H1 (cell line): ENCODE measurements at regions not wholly inside any gene's neighbourhood (a gene's known extent, or its start where the extent isn't known, plus 50 kb on each side); places are given as distances from the start of the nearest gene placed in this dataset.
A peak's percentile ranks its signal among the peaks of the same experiment; 100 is the strongest.

Source experiments
- ASH2L ChIP-seq: fragments of 200-600, 300-600 bp; sonication (generic); IDR thresholded peaks from one replicate; pipeline ENCODE4 v1.7.1; 2017; ENCODE audit warnings: low read length
- CBX8 ChIP-seq: fragments of 300-800, 300-1000 bp; sonication (generic); IDR thresholded peaks from 2 replicates; pipeline ENCODE4 v1.7.1; 2016; ENCODE audit warnings: low read depth, low read length, borderline replicate concordance
- CHD1 ChIP-seq: IDR thresholded peaks from 2 replicates; pipeline ENCODE4 v1.6.1; 2012; ENCODE audit warnings: low read depth, low read length, improper control_type of control experiment
- CTCF ChIP-seq, 3 experiments: IDR thresholded peaks; 1 replicate in 2 of 3; 2 replicates in 1 of 3; pipeline versions ENCODE4 v1.5.1 to v1.6.1; 2011; ENCODE audit warnings: low read length in 3 of 3, mild to moderate bottlenecking in 3 of 3, inconsistent platforms in 2 of 3, low read depth in 1 of 3, moderate library complexity in 1 of 3; ENCODE audit not compliant: insufficient read depth in 1 of 3; ENCODE audit errors: control extremely low read depth in 1 of 3
- EP300 ChIP-seq, 2 experiments: IDR thresholded peaks; 1 replicate in 1 of 2; 2 replicates in 1 of 2; pipeline ENCODE4 v1.6.1; 2011 to 2012; ENCODE audit warnings: low read depth in 2 of 2, low read length in 2 of 2, mild to moderate bottlenecking in 2 of 2, borderline replicate concordance in 1 of 2, inconsistent platforms in 1 of 2, moderate library complexity in 1 of 2
- EZH2 ChIP-seq: fragments of 200-600 bp; sonication (generic); IDR thresholded peaks from 2 replicates; pipeline ENCODE4 v1.7.1; 2012; ENCODE audit warnings: low read depth, mild to moderate bottlenecking, moderate library complexity, low read length, inconsistent platforms; ENCODE audit not compliant: severe bottlenecking
- KDM1A ChIP-seq: fragments of 200-600, 300-600 bp; sonication (generic); IDR thresholded peaks from 2 replicates; pipeline ENCODE4 v1.7.1; 2016; ENCODE audit warnings: mild to moderate bottlenecking, low read length, borderline replicate concordance
- MAX ChIP-seq: IDR thresholded peaks from 2 replicates; pipeline ENCODE4 v1.6.1; 2012; ENCODE audit warnings: inconsistent platforms
- POLR2A ChIP-seq, 2 experiments: IDR thresholded peaks; 1 replicate in 1 of 2; 2 replicates in 1 of 2; pipeline ENCODE4 v1.6.1; 2011; ENCODE audit warnings: low read depth in 2 of 2, low read length in 2 of 2, mild to moderate bottlenecking in 2 of 2; ENCODE audit errors: control extremely low read depth in 1 of 2
- POLR2AphosphoS5 ChIP-seq: IDR thresholded peaks from 2 replicates; pipeline ENCODE4 v1.6.1; 2011; ENCODE audit warnings: low read depth, low read length
- RAD21 ChIP-seq, 2 experiments: IDR thresholded peaks in 1 of 2; conservative IDR thresholded peaks in 1 of 2; 2 replicates each; pipeline ENCODE4 v1.6.1; 2011; ENCODE audit warnings: low read depth in 2 of 2, low read length in 2 of 2, improper control_type of control experiment in 1 of 2, inconsistent platforms in 1 of 2, mild to moderate bottlenecking in 1 of 2, moderate library complexity in 1 of 2
- RXRA ChIP-seq: IDR thresholded peaks from 2 replicates; pipeline ENCODE4 v1.6.1; 2011; ENCODE audit warnings: low read depth, mild to moderate bottlenecking, low read length, moderate library complexity; ENCODE audit not compliant: insufficient read depth
- SAP30 ChIP-seq: fragments of 300-600 bp; sonication (generic); IDR thresholded peaks from 2 replicates; pipeline ENCODE4 v1.7.1; 2012; ENCODE audit warnings: low read length, moderate library complexity, mild to moderate bottlenecking, inconsistent platforms; ENCODE audit not compliant: insufficient read depth, insufficient replicate concordance

- TF ChIP-seq MAX = no peak
- no peak for TF ChIP-seq POLR2AphosphoS5
- no peak for TF ChIP-seq EZH2
- TF ChIP-seq ASH2L = no peak
- no peak for TF ChIP-seq POLR2A (IDR thresholded peaks at IDR 0.05; ENCODE audit: control extremely low read depth in 1 of 2, low read depth in 2 of 2, low read length in 2 of 2)
- TF ChIP-seq CTCF (IDR thresholded peaks at IDR 0.05; ENCODE audit: control extremely low read depth in 1 of 3, insufficient read depth in 1 of 3, low read depth in 1 of 3, low read length in 3 of 3) = no peak
- no peak for TF ChIP-seq RXRA
- no peak for TF ChIP-seq EP300 (IDR thresholded peaks at IDR 0.05; ENCODE audit: borderline replicate concordance in 1 of 2, low read depth in 2 of 2, low read length in 2 of 2)
- TF ChIP-seq CBX8 = no peak
- peak; percentile 66; the same call in 1 of the 2 replicates for TF ChIP-seq KDM1A
- TF ChIP-seq CHD1 = no peak
- no peak for TF ChIP-seq RAD21 (IDR thresholded peaks at IDR 0.05 in 1 of 2, conservative IDR thresholded peaks at IDR 0.05 in 1 of 2; ENCODE audit: low read depth in 2 of 2, low read length in 2 of 2)
- no peak for TF ChIP-seq SAP30
Observed at GRCh38 chr16:54359555-54359954, 73.0 kb upstream of the IRX3 start.
